GM08714 (cell line): ENCODE measurements at regions not wholly inside any gene's neighbourhood (a gene's known extent, or its start where the extent isn't known, plus 50 kb on each side); places are given as distances from the start of the nearest gene placed in this dataset.

Source experiments
- H3K4me3 ChIP-seq: fragments of 200-500 bp; sonication (Bioruptor generic); 2 replicates; pipeline ENCODE4 v1.5.1; 2014; ENCODE audit warnings: mild to moderate bottlenecking, low read length, inconsistent platforms
- ZNF274 ChIP-seq: IDR thresholded peaks from 2 replicates; pipeline ENCODE4 v1.6.1; 2012; ENCODE audit warnings: mild to moderate bottlenecking, low read depth, low read length

DNA sequence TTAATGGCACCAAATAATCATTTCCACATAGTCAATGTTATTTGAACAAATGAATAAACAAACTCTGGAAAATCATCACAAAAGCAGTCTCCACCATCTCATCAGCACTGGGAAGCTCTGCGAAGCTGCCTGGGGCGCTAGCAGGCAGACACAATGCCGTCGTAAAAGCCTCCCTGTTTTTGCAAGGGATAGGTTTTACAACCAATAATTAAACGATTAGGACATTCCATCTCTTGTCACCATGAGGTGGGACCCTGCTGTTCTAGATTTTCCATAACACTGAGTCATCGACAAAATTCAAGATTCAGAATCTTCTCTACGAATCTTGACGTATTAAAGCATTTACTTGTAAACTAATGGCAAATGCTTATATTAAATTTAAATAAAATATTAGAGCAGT is 172.8 kb upstream of the AKR1E2 start:
- no peak for TF ChIP-seq ZNF274
- H3K4me3 ChIP-seq, result no peak overlapping the region

DNA sequence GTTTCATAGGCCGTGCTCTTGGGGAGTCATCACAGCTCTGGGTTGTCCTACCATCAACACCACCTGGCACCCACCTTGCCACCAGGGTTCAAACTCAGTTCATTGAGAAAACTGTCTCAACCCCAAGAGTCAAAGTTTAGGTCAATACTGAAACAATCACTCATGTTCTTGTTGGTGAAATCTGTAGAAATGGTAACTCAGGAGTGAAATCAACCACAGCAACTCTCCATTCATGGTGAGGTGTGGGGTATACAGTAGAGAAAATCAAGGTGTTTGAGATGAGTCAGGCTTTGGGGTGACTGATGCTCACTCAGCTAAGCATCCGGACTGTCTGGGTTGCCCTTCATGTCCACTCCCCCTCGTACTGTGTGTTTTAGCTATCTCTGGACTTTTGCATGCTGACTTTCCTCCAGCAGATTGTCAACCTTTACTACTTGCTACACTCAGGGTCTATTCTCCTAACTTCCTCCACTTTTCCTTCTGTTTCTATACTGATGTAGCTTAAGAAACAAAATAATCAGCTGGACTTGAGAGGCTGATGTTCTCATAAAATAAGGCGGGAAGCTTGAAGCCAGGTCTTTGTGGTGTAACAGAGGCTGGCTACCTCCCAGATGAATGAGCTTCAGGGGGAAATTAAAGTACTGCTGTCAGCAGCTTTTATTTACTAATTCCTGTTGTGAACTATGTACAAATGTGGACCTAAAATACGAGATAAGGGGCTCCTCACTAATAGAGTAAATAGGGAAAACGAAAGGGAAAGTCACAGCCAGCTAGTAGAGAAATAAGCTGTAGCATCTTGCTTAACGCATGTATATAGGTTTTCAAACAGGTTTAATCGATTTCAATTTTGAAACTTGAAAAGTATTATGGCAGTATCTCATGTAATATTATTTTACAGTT is 173.6 kb upstream of the AKR1E2 start:
- H3K4me3 ChIP-seq, result no peak overlapping the region
- no peak for TF ChIP-seq ZNF274

DNA sequence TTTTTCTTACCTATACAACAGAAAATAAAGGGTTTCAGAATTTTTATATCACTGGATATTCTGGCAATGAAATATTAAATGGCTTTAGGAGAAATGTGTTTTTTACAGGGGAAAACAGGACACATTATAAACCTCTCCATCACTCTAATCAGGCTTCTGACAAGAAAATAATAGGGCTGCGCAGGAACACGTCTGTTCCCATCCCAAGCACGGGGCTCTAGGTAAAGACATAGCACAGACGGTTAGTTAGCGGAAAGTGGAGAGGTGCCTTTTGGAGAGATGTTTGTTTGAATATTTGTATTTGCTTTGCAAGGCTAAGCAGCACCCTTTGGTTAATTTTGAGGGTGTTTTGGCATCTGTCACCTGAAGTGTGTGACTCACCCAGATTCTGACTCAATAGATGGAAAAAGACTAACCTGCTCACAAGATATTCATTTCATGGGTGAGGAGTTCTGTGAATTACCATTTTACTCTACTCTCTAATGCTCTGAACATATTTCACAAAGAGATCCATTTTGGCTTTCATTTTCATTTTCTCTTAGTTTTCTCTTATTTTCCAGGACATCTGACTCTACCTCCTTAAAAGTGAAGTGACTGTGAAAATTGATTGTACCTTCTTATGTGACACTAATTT is 174.5 kb upstream of the AKR1E2 start:
- no peak for TF ChIP-seq ZNF274
- no peak overlapping the region for H3K4me3 ChIP-seq

DNA sequence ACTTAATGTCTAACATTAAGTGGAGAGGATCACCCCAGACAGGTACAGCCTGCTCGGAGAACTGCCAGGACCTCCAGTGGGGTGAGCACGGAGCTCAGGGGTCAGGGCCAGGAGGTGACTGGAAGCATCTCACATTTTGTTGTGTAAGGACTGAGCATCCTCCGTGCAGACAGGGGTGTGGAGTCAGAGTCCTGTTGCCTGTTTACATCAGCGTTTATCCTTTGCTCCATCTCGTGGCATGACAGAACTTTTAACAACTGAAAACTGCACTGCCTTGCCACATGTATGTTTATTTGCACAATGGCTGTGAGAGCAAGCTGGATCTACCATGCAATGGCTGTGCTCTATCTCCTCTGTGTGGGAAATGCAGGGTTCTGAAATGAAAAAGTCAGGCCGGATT is 175.4 kb upstream of the AKR1E2 start:
- no peak for TF ChIP-seq ZNF274

DNA sequence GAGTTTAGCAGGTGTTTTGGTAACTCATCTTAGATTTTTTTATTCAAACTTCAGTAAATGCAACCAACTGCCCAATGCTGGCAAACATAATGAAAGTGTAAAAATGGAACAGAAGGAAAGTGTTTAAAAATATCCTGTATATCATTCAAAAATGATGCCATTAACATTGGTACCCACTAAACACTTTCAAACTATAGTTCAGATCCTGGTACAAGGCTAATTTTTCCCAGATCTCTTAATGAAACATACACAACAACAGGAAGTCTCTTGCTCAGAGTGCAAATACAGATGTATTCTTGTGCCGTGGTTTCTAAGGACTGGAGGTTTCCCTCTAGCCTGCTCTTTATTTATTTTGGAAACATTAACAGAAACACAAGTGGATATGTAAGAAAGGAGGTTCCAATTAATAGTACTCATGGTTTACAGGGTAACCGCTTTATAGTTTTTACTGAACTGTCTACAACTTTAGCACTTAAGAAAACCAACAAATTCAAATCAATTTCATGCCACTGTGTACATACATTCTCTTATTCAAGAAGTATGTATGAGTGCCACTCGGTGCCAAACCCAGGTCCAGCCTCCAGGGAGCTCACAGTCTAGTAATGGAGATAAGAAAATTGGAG is 176.0 kb upstream of the AKR1E2 start:
- TF ChIP-seq ZNF274, result no peak
- no peak overlapping the region for H3K4me3 ChIP-seq

More for the DNA sequence above, 175.4 kb upstream of the AKR1E2 start:
- no peak overlapping the region for H3K4me3 ChIP-seq

DNA sequence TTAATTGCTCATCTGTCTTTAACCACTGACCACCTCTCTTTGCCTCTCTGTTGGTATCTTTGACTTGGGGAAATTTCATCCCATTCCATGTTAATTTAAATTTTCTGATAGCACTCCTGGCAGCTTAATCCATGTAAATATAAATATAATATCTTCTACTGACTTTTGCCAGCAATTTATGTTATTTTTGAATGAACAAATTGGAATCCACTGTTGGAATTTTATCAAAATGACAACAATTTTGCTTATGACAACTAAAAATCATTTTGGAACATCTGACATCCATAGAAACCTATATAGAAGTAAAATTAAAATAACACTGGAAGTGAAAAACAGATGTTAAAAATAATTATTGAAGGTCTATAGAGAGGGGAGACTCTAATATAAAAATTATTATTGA is 176.5 kb upstream of the AKR1E2 start:
- no peak overlapping the region for H3K4me3 ChIP-seq
- no peak for TF ChIP-seq ZNF274

DNA sequence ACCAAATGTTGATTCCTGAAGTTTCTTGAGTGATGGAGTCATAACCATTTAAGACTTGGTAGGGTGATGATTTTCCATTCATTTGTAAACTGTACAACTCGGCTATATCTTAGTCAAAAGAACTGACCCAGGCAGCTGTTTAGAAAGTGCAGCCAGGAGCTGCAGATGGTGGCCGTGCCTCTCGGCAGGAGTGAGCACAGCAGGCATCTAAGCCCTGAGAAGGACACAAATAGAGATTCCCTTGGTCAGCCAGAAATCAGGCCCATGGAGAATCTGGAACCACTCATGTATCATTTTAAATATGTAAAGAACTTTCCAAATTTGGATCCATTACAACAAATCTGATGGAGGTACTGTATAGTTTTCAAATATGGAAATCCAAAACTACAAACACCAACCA is 177.0 kb upstream of the AKR1E2 start:
- H3K4me3 ChIP-seq, result no peak overlapping the region
- TF ChIP-seq ZNF274, result no peak

DNA sequence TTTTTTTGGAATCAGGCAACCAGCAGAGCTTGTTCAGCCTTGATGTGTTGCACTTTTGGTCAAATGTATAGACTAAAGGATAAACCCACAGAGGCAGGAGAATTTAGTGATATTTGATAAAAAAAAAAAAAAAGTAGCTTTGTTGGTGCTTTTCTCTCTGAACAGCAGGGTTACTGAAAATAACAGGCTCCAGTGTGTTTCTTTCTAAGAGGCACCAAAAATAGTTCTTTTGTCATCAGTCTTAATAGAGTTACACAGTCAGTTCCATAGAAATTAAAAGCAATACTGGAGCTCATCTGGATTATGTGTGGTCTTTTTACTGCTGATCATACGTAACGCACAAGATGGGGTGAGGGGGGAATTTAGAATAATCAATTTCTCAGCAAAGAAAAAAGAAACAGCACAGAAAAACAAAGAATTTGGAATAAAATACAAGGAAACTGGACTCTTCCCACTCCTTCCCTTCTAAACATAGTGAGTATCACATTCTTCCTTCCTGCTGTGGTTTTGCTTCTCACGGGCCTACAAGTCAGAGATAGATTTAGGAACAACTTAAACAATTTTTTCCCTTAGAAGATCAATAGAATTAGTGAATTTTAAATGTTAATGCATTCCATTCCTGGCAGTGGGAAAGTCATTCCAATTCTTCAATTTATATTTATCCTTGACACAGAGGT is 178.8 kb upstream of the AKR1E2 start:
- no peak for TF ChIP-seq ZNF274
- no peak overlapping the region for H3K4me3 ChIP-seq

DNA sequence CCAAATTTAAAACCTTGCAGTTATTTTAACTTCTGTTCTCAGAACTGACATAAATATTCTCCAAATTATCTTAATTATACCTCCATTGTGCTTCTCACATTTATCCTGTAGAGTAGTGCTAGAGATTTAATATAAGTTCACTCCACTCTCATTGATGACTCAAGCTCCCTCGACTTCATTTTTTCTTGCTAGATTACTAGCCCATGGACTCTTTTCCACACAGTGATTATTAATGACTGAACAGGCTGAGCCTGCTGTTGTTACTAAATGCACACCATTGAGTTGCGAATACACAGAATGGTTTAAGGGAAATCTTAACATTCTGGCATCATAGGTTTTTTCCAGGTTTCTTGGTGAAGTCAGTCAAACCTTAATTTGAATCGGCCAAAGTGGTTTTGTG is 179.5 kb upstream of the AKR1E2 start:
- no peak overlapping the region for H3K4me3 ChIP-seq
- no peak for TF ChIP-seq ZNF274

DNA sequence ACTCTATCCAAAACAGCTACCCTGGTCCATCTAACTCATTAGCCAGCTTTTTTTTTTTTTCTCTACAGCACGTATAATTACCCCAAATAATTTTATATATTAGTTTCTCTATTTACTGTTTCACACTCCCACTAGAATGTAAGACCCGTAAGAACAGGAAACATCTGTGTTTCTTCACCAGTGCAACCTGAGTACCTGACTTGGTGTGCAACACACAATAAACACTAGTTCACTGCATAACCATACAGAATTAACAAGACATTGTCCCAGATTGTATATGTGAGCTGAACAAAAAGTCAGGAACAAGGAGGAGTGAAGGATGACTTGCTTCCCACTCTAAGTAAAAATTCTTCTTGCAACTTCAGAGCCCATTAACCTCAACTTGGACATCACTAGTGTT is 180.2 kb upstream of the AKR1E2 start:
- no peak for TF ChIP-seq ZNF274
- no peak overlapping the region for H3K4me3 ChIP-seq

DNA sequence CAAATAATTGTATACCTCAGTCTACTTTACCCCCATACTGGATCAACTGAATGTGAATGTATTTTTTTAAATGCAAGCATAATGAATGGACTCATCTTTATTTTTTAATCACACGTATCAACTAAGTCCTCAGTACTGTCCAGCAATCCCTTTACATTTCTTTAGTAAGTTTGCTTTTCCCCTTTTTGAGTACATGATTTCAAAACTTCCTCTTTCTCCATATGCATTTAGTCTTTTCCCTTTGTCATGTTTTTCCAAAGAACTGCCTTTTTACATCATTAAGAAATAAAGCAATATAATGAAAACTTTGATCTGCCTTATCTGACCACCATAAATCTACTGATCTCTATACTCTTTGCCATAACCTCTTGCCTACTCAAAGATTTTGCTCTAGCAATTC is 182.5 kb upstream of the AKR1E2 start:
- no peak overlapping the region for H3K4me3 ChIP-seq
- TF ChIP-seq ZNF274, result no peak

DNA sequence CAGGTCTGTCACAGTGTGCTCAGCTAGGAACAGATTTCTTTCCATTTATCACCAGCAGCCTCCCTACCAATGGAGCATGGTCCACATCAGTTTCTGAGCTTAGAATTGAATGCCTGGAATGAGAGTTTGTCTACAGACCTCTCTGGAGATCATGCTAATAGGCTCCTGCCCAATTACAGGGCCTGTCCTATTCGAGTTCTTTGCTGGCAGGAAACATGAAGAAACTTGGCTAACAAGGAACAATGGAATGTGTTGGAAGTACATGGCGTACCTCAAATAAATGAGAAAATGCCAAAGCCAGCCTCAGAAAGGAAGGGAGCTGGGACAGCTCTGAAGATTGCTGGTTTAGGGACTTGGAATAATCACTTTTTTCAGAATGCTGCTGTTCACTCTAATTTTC is 186.0 kb upstream of the AKR1E2 start:
- no peak overlapping the region for H3K4me3 ChIP-seq
- TF ChIP-seq ZNF274, result no peak

DNA sequence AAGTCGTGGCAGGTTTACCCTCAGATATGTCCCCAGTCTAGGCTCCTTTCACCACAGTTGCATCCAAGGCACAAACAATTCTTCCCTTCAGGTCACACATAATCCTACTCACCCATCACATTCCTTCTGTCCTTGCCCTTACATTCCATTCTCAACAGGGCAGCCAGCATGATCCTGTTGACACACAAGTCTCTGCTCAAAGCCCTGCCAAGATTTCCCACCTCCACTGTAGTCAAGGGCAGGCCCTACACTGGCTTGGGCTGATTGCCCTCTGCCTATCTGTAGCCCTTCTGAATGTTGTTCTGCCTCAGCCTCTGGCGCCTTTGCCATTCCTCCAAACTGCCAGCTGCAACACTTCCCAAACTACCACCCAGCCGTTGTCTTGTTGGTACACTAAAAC is 187.9 kb upstream of the AKR1E2 start:
- TF ChIP-seq ZNF274, result no peak
- H3K4me3 ChIP-seq, result no peak overlapping the region

DNA sequence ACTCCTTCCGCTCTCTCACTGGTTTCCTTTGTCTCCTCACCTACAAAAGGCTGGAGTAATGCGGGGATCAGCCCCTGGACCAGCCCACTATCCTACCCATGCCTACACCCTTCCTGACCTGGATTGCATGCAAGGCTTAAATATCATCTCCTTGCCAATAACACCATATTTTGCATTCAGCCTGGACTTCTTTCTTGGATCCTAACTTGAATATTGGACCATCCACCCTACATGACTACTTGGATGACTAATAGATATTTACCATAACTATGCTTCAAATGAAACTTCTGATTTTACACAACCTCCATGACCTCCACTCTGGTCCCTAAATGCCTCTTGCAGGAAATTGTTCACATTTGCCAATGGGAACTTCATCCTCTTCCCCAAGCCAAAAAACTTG is 188.3 kb upstream of the AKR1E2 start:
- H3K4me3 ChIP-seq, result no peak overlapping the region
- no peak for TF ChIP-seq ZNF274

DNA sequence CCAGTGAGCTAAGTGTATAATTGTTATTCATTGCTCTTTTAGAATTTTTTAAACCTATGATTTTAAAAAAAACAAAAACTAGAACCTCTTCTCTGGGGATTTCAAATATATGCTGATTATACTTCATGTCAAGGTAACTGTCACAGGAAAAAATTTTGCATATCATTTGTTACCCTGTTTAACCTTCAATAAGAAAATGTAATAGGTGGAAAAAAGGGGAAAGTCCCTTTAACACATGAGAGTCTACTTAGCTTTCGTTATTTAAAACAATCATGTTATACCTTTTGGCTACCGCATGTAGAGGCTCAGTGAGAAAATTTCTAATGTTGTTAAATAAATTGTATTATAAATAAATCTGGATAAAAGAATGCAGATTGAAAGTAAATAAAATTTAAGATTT is 190.1 kb upstream of the AKR1E2 start:
- TF ChIP-seq ZNF274, result no peak
- H3K4me3 ChIP-seq, result no peak overlapping the region

DNA sequence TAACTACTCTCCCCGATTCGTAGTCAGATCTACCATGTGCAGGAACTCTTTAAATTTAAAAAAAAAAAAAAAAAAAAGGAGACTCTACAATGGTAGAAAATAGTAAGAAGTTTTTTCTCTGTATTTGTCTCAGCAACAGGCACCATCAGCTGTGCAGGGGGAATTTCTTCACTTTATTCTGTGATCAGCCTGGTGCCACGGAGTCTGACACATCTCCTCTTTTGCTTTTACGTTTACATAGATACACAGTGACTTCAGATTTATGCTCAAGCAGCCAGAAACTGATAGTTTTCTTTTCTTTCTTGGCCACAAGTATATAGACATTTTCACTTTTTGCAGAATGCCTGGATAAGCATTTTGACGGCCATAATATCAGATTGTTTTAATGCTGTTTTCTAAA is 190.6 kb upstream of the AKR1E2 start:
- H3K4me3 ChIP-seq, result no peak overlapping the region
- TF ChIP-seq ZNF274, result no peak
